T-helper 9 cell (primary cell): ENCODE measurements at regions not wholly inside any gene's neighbourhood (a gene's known extent, or its start where the extent isn't known, plus 50 kb on each side); places are given as distances from the start of the nearest gene placed in this dataset.

ENCODE experiments used
- DNase-seq: peaks from one replicate; pipeline ENCODE4 v3.0.0-alpha.2; 2020

GRCh38 chr5:135203019-135203418 lies 169.0 kb upstream of the PITX1 start:
- DNase-seq = no peak

GRCh38 chr5:135199919-135200318 lies 165.9 kb upstream of the PITX1 start:
- DNase-seq = no peak

GRCh38 chr5:135196483-135196882 lies 162.5 kb upstream of the PITX1 start:
- no peak for DNase-seq

GRCh38 chr5:135195270-135195608 lies 161.2 kb upstream of the PITX1 start:
- DNase-seq = no peak

- no peak for DNase-seq
Observed at GRCh38 chr5:135194573-135195269, 160.7 kb upstream of the PITX1 start.

GRCh38 chr5:135194126-135194488 lies 160.1 kb upstream of the PITX1 start:
- no peak for DNase-seq

- DNase-seq = no peak
Observed at GRCh38 chr5:135193213-135194125, 159.4 kb upstream of the PITX1 start.

- no peak for DNase-seq
Observed at GRCh38 chr5:135192351-135192750, 158.3 kb upstream of the PITX1 start.

- DNase-seq = peak; percentile 42
Observed at GRCh38 chr5:135191084-135191826, 157.2 kb upstream of the PITX1 start.

- DNase-seq = no peak
Observed at GRCh38 chr5:135190416-135191083, 156.5 kb upstream of the PITX1 start.

- DNase-seq = no peak
Observed at GRCh38 chr5:135189024-135189423, 155.0 kb upstream of the PITX1 start.

- no peak for DNase-seq
Observed at GRCh38 chr5:135188233-135188914, 154.3 kb upstream of the PITX1 start.

- no peak for DNase-seq
Observed at GRCh38 chr5:135186662-135187522, 152.9 kb upstream of the PITX1 start.

GRCh38 chr5:135185481-135186065 lies 151.5 kb upstream of the PITX1 start:
- DNase-seq = no peak

GRCh38 chr5:135184646-135185045 lies 150.6 kb upstream of the PITX1 start:
- no peak for DNase-seq

GRCh38 chr5:135183464-135183863 lies 149.4 kb upstream of the PITX1 start:
- DNase-seq = no peak

- no peak for DNase-seq
Observed at GRCh38 chr5:135182675-135183074, 148.6 kb upstream of the PITX1 start.

- DNase-seq = no peak
Observed at GRCh38 chr5:135181653-135182052, 147.6 kb upstream of the PITX1 start.

GRCh38 chr5:135179308-135179980 lies 145.4 kb upstream of the PITX1 start:
- DNase-seq = no peak

- no peak for DNase-seq
Observed at GRCh38 chr5:135178476-135179155, 144.6 kb upstream of the PITX1 start.
